Small intestine (tissue), 7 donors: ENCODE measurements at regions not wholly inside any gene's neighbourhood (a gene's known extent, or its start where the extent isn't known, plus 50 kb on each side); places are given as distances from the start of the nearest gene placed in this dataset.

Experiments
- DNase-seq, 2 donors: peaks; one replicate each; pipeline versions ENCODE4 v3.0.0 to v3.0.0-alpha.2; 2013
- FAIRE-seq: peaks from 2 replicates; lab custom pipeline; 2012; peaks lifted over from hg19 to GRCh38; lab: Jason Lieb, UNC
- H3K27ac ChIP-seq, 3 donors: one replicate each; pipeline ENCODE4 v1.5.1; 2013; ENCODE audit warnings: low read length in 2 of 3, mild to moderate bottlenecking in 2 of 3, control low read depth in 1 of 3, inconsistent platforms in 1 of 3, low read depth in 1 of 3, moderate library complexity in 1 of 3
- H3K27me3 ChIP-seq, 3 donors: one replicate each; pipeline ENCODE4 v1.6.1; 2013; ENCODE audit warnings: low read length in 3 of 3, inconsistent platforms in 1 of 3; ENCODE audit not compliant: control insufficient read depth in 3 of 3, insufficient read depth in 3 of 3
- H3K36me3 ChIP-seq, 3 donors: one replicate each; pipeline ENCODE4 v1.6.1; 2013; ENCODE audit warnings: low read length in 3 of 3, inconsistent platforms in 1 of 3, low read depth in 1 of 3, mild to moderate bottlenecking in 1 of 3, moderate library complexity in 1 of 3; ENCODE audit not compliant: control insufficient read depth in 3 of 3, insufficient read depth in 2 of 3
- H3K4me1 ChIP-seq, 3 donors: one replicate each; pipeline ENCODE4 v1.6.1; 2013; ENCODE audit warnings: low read length in 2 of 3, inconsistent platforms in 1 of 3, low read depth in 1 of 3, mild to moderate bottlenecking in 1 of 3, moderate library complexity in 1 of 3; ENCODE audit not compliant: control insufficient read depth in 3 of 3, insufficient read depth in 2 of 3
- H3K4me3 ChIP-seq, 3 donors: one replicate each; pipeline ENCODE4 v1.5.1; 2013; ENCODE audit warnings: low read length in 3 of 3, control low read depth in 1 of 3, inconsistent platforms in 1 of 3, low read depth in 1 of 3, mild to moderate bottlenecking in 1 of 3, moderate library complexity in 1 of 3
- H3K9me3 ChIP-seq, 2 donors: one replicate each; pipeline ENCODE4 v1.6.1; 2013; ENCODE audit warnings: low read depth in 1 of 2, low read length in 1 of 2; ENCODE audit not compliant: control insufficient read depth in 2 of 2, insufficient read depth in 1 of 2
- WGBS, 3 donors: extraction: QIAGEN DNeasy Blood & Tissue Kit; methylation state at CpG; one replicate each; pipeline ENCODE4 v1.1.7; 2013; 5-methylcytosine and 5-hydroxymethylcytosine counted together
- donor health status: healthy with polysubstance abuse.
- donor health status: control.
- donor health status: control.
- donor health status: Bipolar disorder and iron deficiency.
- donor health status: healthy.

DNA sequence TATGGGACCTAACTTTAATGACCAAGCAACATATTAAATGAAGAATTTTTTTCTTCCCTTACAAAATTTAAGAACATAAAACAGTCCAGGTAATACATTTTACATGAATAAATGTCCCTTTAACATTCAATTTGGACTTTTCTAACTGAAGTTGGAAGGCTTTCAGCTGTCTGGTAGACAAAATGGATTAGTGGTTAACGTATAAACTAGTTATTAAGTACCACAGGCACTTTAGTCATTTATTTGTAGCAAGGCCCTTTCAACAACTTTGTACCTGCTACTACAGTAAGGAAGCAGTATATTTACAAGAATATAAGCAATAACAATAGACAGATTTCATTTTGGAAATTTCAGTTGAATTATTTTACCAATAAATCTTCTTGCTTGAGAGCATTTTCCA is 152.5 kb upstream of the TENT5D start:
- no peak for DNase-seq
- Histone ChIP-seq H3K9me3 (no peaks in the 10 kb centered on the region), H3K4me1 (no peaks in the 10 kb centered on the region), H3K27me3 (no peaks in the 10 kb centered on the region), H3K4me3 (no peak overlapping the region), H3K27ac (no peak overlapping the region), H3K36me3 (no peaks in the 10 kb centered on the region)
- FAIRE-seq = no peak
- WGBS, 3 donors = 33 to 89% (median 50%) methylated on average over 1 of the region's 1 CpG

DNA sequence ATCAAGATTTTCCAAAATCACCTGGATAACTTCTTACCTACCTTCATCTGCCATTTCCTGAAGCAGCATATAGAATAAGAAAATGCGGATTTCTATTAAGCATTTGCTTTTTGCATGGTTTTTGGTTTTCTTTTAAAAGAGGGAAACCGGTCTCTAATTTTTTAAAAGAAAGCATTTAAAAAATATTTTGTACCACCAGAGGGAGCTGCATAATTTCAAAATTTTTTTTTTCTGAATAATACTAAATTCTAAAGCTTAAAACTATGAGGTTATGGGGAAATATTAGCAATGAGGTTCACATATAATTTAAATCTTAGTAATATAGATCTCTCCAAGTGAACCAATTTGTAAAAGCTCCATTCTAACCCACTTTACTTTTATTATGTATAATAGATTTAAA is 137.7 kb upstream of the TENT5D start:
- H3K27ac ChIP-seq = no peak overlapping the region
- H3K27me3 ChIP-seq = no peaks in the 10 kb centered on the region
- H3K36me3 ChIP-seq = peaks cover 0 to 2% (median 0%) of the 10 kb centered on the region in 3 donors
- H3K4me1 ChIP-seq = no peaks in the 10 kb centered on the region
- WGBS, 3 donors = 63 to 75% (median 71%) methylated on average over 2 of the region's 2 CpGs
- FAIRE-seq (peak; percentile 72), DNase-seq (no peak)
- no peaks in the 10 kb centered on the region for H3K9me3 ChIP-seq
- no peak overlapping the region for H3K4me3 ChIP-seq

DNA sequence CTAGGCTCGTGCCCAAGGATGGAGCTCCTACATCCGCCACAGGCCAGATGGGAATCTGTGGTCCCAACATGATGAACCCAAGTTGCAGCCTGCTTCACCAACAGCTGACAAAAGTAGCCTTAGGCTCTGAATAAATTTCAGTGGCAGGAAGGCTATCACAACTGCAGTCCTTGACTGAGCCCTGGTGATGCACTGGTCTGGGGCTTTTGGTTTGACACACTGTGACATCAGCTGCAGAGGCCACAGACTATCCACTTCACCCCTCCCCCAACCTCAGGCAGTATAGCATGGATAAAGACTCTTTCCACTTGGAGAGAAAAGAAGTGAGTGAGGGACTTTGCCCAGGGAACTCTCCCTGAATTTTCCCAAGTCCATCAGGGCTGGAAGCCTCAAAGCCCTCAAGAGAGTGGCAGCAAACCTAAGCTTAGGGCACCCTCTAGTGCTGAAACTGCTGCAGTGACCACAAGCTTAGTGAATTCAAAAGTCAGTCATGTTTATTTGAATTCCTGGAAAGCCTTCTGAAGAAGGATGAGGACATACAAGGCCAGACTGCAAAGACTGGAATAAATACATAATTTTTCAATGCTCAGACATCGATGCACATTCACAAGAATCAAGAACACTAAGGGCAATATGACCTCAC is 135.0 kb upstream of the TENT5D start:
- Histone ChIP-seq H3K9me3 (no peaks in the 10 kb centered on the region), H3K27me3 (no peaks in the 10 kb centered on the region), H3K36me3 (peaks cover 0 to 2% (median 0%) of the 10 kb centered on the region in 3 donors), H3K4me1 (no peaks in the 10 kb centered on the region), H3K4me3 (no peak overlapping the region), H3K27ac (no peak overlapping the region)
- FAIRE-seq = no peak
- 60 to 83% (median 63%) methylated on average over 3 of the region's 3 CpGs for WGBS, 3 donors
- DNase-seq = peak; percentile 26 to 56

DNA sequence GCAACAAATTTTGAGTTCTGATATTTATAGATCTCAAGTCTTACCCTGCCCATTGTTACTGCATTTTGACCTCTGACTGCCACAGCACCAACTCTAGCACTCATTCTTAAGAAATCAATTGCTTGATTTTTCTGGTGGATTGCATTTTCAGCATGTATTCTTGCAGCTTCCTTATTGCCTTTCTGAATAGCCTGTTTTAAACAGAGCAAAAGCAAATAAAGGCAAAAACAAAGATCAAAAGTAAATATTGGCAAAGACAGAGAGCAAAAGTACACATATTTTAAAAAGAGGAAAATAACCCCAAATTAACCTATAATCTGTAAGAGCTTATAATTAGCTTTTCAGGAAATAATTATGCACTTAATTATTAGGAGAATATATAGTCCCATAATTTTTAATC is 129.4 kb upstream of the TENT5D start:
- no peaks in the 10 kb centered on the region for H3K27me3 ChIP-seq
- FAIRE-seq (no peak), DNase-seq (no peak)

DNA sequence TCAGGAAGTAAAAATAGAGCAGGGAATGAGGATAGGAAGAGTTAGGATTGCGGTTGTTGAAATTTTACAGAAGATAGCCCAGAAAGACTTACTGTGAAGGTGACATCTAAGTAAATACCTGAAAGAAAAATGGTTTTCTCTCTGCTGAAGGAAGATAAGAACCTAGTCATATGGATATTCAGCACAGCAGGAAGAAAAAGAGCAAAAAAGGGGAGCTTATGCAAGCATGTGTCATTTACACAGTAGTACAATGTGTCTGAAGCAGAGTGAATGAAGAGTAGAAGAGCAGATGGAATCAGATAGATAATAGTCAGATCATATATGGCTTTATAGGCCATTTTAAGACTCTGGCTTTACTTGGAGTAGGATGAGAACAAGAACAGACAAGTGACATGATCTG is 126.9 kb upstream of the TENT5D start:
- FAIRE-seq = no peak
- Histone ChIP-seq H3K9me3 (no peaks in the 10 kb centered on the region), H3K27me3 (no peaks in the 10 kb centered on the region), H3K4me3 (no peak overlapping the region), H3K36me3 (no peaks in the 10 kb centered on the region), H3K27ac (no peak overlapping the region), H3K4me1 (no peaks in the 10 kb centered on the region)
- 88 to 100% (median 97%) methylated on average over 1 of the region's 1 CpG for WGBS, 3 donors
- no peak for DNase-seq

More for the DNA sequence above, 129.4 kb upstream of the TENT5D start:
- H3K27ac ChIP-seq = no peak overlapping the region
- H3K4me1 ChIP-seq = no peaks in the 10 kb centered on the region
- no peaks in the 10 kb centered on the region for H3K36me3 ChIP-seq
- no peak overlapping the region for H3K4me3 ChIP-seq
- no peaks in the 10 kb centered on the region for H3K9me3 ChIP-seq

DNA sequence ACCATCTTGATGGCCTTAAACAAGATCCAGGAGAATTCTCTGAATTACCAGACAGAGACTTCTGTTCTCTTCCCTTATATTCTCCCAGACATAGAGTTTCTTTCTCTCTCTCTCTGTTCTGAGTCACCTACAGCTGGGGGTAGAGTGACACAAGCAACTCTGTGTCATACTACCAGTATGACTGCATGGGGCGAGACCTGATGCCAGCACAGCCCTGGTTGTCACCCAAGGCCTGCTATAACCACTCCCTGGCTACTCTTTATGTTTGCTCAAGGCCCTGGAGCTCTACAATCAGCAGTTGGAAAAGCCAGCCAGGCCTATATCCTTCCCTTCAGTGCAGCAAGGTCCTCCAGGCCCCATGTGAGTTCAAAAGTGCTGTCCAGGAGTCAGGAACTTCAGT is 114.2 kb upstream of the TENT5D start:
- FAIRE-seq (no peak), DNase-seq (no peak)
- peaks cover 0 to 16% (median 0%) of the 10 kb centered on the region in 3 donors for H3K36me3 ChIP-seq
- peaks cover 0 to 19% of the 10 kb centered on the region in 2 donors for H3K9me3 ChIP-seq
- H3K27ac ChIP-seq = no peak overlapping the region
- H3K27me3 ChIP-seq = no peaks in the 10 kb centered on the region
- H3K4me3 ChIP-seq = no peak overlapping the region
- WGBS, 3 donors = 56 to 78% (median 71%) methylated on average over 1 of the region's 1 CpG
- no peaks in the 10 kb centered on the region for H3K4me1 ChIP-seq

DNA sequence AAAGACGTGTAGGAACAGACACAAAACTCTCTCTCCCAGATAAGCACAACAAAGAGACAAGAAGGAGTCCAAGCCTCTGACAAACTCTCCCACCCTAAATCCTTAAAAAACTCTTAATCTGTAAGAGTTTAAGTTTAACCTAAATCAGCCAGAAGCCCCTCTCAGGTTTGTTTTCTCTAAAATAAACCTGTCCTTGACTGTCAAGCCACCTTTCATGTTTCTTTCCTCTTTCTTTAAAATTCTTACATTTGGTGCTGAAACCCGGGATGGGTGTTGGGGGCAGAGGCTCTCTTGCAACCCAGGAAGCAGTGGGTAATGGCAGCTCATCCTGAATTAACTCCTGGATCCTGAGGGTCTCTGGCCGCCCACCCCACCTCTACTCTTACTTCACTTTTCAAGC is 107.8 kb upstream of the TENT5D start:
- Histone ChIP-seq H3K36me3 (peaks cover 0 to 6% (median 0%) of the 10 kb centered on the region in 3 donors), H3K4me1 (no peaks in the 10 kb centered on the region), H3K27ac (no peak overlapping the region), H3K27me3 (no peaks in the 10 kb centered on the region), H3K9me3 (peaks cover 0 to 16% of the 10 kb centered on the region in 2 donors), H3K4me3 (no peak overlapping the region)
- DNase-seq = no peak
- WGBS, 3 donors = 62 to 77% (median 64%) methylated on average over 2 to 3 of the region's 3 CpGs
- FAIRE-seq = no peak

DNA sequence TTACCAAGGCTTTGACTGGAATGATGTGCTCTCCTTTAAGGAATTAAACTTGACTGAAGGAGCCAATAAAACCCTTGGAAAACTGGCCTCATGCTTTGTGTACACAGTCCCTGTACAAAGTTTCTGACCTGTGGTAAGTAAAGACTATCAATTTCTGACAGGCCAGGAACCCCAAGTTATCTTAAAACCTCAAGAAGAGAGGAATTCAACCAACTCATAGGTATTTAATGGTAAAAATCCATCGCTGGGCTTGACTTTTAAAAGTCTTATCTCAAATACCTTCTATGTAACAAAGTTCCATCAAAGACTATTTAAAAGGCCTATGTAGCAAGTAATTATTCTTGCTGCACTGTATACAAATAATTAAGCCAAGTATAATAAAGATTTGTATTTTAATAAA is 103.7 kb upstream of the TENT5D start:
- Histone ChIP-seq H3K27ac (no peak overlapping the region), H3K4me3 (no peak overlapping the region), H3K4me1 (no peaks in the 10 kb centered on the region), H3K27me3 (no peaks in the 10 kb centered on the region), H3K36me3 (peaks cover 0 to 3% (median 0%) of the 10 kb centered on the region in 3 donors), H3K9me3 (peaks cover 0 to 10% of the 10 kb centered on the region in 2 donors)
- DNase-seq = peak in 1 of 2 donors; percentile 1
- no peak for FAIRE-seq
- 65 to 82% (median 79%) methylated on average over 1 of the region's 1 CpG for WGBS, 3 donors

DNA sequence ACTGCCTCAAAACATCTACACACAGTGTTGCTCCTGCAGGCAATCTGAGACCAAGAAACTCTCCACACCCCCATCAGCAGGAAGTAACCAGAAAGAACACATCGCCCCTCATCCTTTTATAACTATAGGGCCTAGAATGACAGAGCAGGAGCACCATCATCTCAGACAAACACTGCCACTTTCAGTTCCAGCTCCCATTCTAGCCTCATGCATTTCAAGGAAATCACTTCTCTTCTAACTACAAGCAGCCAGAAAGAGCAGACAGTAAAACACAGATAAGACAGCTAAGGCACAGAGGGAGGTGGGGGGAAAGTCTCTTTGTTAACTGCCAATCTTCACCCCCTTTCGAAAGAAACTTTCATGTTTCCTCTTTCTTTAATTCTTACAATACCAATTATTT is 102.6 kb upstream of the TENT5D start:
- no peak for FAIRE-seq
- no peak for DNase-seq
- peaks cover 0 to 8% of the 10 kb centered on the region in 2 donors for H3K9me3 ChIP-seq
- H3K36me3 ChIP-seq = peaks cover 0 to 2% (median 0%) of the 10 kb centered on the region in 3 donors
- no peaks in the 10 kb centered on the region for H3K4me1 ChIP-seq
- no peak overlapping the region for H3K4me3 ChIP-seq
- WGBS, 3 donors = 77 to 81% (median 79%) methylated on average over 2 of the region's 2 CpGs
- H3K27me3 ChIP-seq = no peaks in the 10 kb centered on the region
- no peak overlapping the region for H3K27ac ChIP-seq
